OCI-LY7 (cell line): ENCODE measurements at regions not wholly inside any gene's neighbourhood (a gene's known extent, or its start where the extent isn't known, plus 50 kb on each side); places are given as distances from the start of the nearest gene placed in this dataset.

ENCODE experiments used
- BruUV-seq: library from RNA; stranded (reverse); fragments of 400-500 nt; replicated peaks from 2 replicates; lab custom pipeline; 2021; lab: Mats Ljungman, UMichigan
- CTCF ChIA-PET: fragments of 300-600 bp; sonication (Branson Sonifier 250); formaldehyde crosslinking; loops from one replicate; lab custom pipeline; 2022; ENCODE audit warnings: antibody characterized with exemption; ENCODE audit not compliant: unreplicated experiment; lab: Charles Lee
- POLR2A ChIA-PET: fragments of 300-600 bp; sonication (Branson Sonifier 250); formaldehyde crosslinking; loops from one replicate; lab custom pipeline; 2022; ENCODE audit warnings: antibody characterized with exemption; lab: Charles Lee
- DNase-seq: peaks from one replicate; pipeline ENCODE4 v3.0.0-alpha.2; 2015; ENCODE audit warnings: low spot score
- H2AFZ ChIP-seq: fragments of 200-600 bp; sonication (generic), shearing (Covaris generic); 2 replicates; pipeline ENCODE4 v1.6.1; 2014; ENCODE audit warnings: mild to moderate bottlenecking, antibody characterized with exemption, low read length, moderate library complexity
- H3K27ac ChIP-seq: fragments of 200-600 bp; sonication (generic); 2 replicates; pipeline ENCODE4 v1.5.1; 2014; ENCODE audit warnings: mixed run types, low read depth, mild to moderate bottlenecking, moderate library complexity, low read length, inconsistent platforms; ENCODE audit not compliant: poor library complexity, severe bottlenecking
- H3K36me3 ChIP-seq: fragments of 200-600 bp; sonication (generic); 2 replicates; pipeline ENCODE4 v1.6.1; 2014; ENCODE audit warnings: mild to moderate bottlenecking, antibody characterized with exemption, low read length, moderate library complexity, mixed read lengths; ENCODE audit not compliant: insufficient read depth
- H3K4me1 ChIP-seq: fragments of 200-600 bp; sonication (generic); 2 replicates; pipeline ENCODE4 v1.5.1; 2014; ENCODE audit warnings: mild to moderate bottlenecking, low read length; ENCODE audit not compliant: insufficient read depth, poor library complexity, severe bottlenecking
- H3K4me2 ChIP-seq: fragments of 200-600 bp; sonication (generic); 2 replicates; pipeline ENCODE4 v1.6.1; 2014; ENCODE audit warnings: mild to moderate bottlenecking, low read length
- H3K4me3 ChIP-seq: fragments of 200-600 bp; sonication (generic); 2 replicates; pipeline ENCODE4 v1.5.1; 2014; ENCODE audit warnings: mild to moderate bottlenecking, low read depth, low read length; ENCODE audit not compliant: poor library complexity, severe bottlenecking
- H3K79me2 ChIP-seq: fragments of 200-600 bp; sonication (generic); 2 replicates; pipeline ENCODE4 v1.6.1; 2016; ENCODE audit warnings: low read depth, mild to moderate bottlenecking, low read length, moderate library complexity, mixed read lengths; ENCODE audit not compliant: insufficient read depth
- H3K9me2 ChIP-seq: fragments of 200-600 bp; sonication (generic); 2 replicates; pipeline ENCODE4 v1.6.1; 2016; ENCODE audit warnings: mild to moderate bottlenecking, low read length, mixed read lengths; ENCODE audit not compliant: insufficient read depth
- H3K9me3 ChIP-seq: fragments of 200-600 bp; sonication (generic); 2 replicates; pipeline ENCODE4 v1.6.1; 2014; ENCODE audit warnings: mild to moderate bottlenecking, mixed run types, low read length, mixed read lengths
- H4K20me1 ChIP-seq: fragments of 200-600 bp; sonication (generic); 2 replicates; pipeline ENCODE4 v1.6.1; 2014; ENCODE audit warnings: mild to moderate bottlenecking, antibody characterized with exemption, low read length, moderate library complexity, mixed read lengths; ENCODE audit not compliant: insufficient read depth
- CTCF ChIP-seq: fragments of 200-600 bp; sonication (generic); conservative IDR thresholded peaks from 2 replicates; pipeline ENCODE4 v1.5.1; 2014; ENCODE audit warnings: mild to moderate bottlenecking, antibody characterized with exemption, low read length, moderate library complexity, mixed read lengths
- EZH2phosphoT487 ChIP-seq: fragments of 200-600 bp; sonication (generic); IDR thresholded peaks from 2 replicates; pipeline ENCODE4 v1.6.1; 2018; ENCODE audit warnings: low read depth, borderline replicate concordance, mild to moderate bottlenecking, mixed run types, antibody characterized with exemption, low read length, moderate library complexity, mixed read lengths
- intact Hi-C: fragments of 100-400 bp; cut with micrococcal nuclease; formaldehyde crosslinking; loops from one replicate; pipeline ENCODE4 v1.10.0; 2022; ENCODE audit not compliant: unreplicated experiment

- POLR2A ChIA-PET: no interaction called here
- Histone ChIP-seq H3K79me2 (no peaks in the 10 kb centered on the region), H3K36me3 (no peaks in the 10 kb centered on the region), H3K4me3 (no peak overlapping the region), H3K4me2 (no peak overlapping the region), H3K27ac (no peak overlapping the region), H2AFZ (no peak overlapping the region), H3K4me1 (no peaks in the 10 kb centered on the region), H3K9me2 (no peaks in the 10 kb centered on the region), H4K20me1 (no peaks in the 10 kb centered on the region), H3K9me3 (no peaks in the 10 kb centered on the region)
- intact Hi-C loops: no loop called here
- DNase-seq: no peak
- no peak for TF ChIP-seq CTCF
- no peak for TF ChIP-seq EZH2phosphoT487
- BruUV-seq: no TSS peak
- CTCF ChIA-PET: no interaction called here
Measured at GRCh38 chr16:59252317-59252716, 518.2 kb upstream of the GOT2 start.

DNA sequence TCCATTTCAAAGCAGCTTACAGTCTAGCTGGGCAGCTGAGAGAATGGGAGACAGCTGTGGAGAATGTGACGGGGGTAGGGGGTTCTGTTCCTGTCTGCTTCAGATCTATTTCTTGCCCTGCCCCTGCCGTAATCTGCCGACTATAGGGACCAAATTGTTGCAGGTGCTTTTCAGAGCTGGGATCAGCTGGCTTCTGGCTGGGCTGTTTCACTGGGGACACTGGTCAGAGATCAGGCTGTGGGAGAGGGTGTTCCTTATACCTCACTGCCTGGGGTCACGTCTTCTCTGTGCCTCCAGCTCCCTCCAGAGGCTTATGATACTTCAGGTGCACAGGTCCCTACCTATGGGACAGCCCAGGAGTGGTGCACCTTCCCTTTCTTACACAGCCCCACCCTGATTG lies 514.9 kb upstream of the GOT2 start:
- ChIA-PET CTCF (no interaction called here), POLR2A (interaction anchor here (0.5 kb wide), 1 partner anchor 567 kb away, joined by 3 read pairs; no protein-coding TSS in a partner anchor)
- no TSS peak for BruUV-seq
- Histone ChIP-seq H3K36me3 (no peaks in the 10 kb centered on the region), H4K20me1 (no peaks in the 10 kb centered on the region), H3K4me2 (no peak overlapping the region), H3K9me2 (no peaks in the 10 kb centered on the region), H3K9me3 (no peaks in the 10 kb centered on the region), H3K4me3 (no peak overlapping the region), H3K27ac (no peak overlapping the region), H3K4me1 (no peaks in the 10 kb centered on the region), H3K79me2 (no peaks in the 10 kb centered on the region), H2AFZ (no peak overlapping the region)
- TF ChIP-seq EZH2phosphoT487 (no peak), CTCF (no peak)
- intact Hi-C loops: no loop called here
- no peak for DNase-seq

DNA sequence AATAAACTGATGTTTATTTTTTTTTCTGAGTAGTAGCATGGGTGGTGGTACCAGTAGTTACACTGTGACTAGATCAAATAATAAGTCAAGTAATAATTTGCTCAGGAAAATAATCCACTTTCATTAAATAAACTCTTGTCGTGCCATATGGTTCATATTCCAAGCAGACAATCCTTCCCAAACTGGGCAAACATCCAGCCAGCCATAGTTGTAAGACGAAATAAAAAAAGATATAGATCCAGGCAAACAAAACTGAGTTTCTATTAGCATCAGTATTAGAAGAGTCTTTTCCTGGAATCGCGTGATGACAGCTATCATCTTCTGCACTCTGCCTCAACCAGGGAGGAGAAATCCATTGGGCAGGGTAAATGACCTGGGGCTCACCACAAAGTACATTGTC lies 508.4 kb upstream of the GOT2 start:
- H2AFZ ChIP-seq: no peak overlapping the region
- H3K9me2 ChIP-seq: no peaks in the 10 kb centered on the region
- no TSS peak for BruUV-seq
- TF ChIP-seq EZH2phosphoT487: no peak
- no peak for TF ChIP-seq CTCF
- no peaks in the 10 kb centered on the region for H3K79me2 ChIP-seq
- no peak overlapping the region for H3K4me3 ChIP-seq
- POLR2A ChIA-PET: no interaction called here
- intact Hi-C loops: no loop called here
- H3K27ac ChIP-seq: no peak overlapping the region
- H3K36me3 ChIP-seq: no peaks in the 10 kb centered on the region
- H3K4me2 ChIP-seq: no peak overlapping the region
- CTCF ChIA-PET: no interaction called here
- DNase-seq: no peak
- no peaks in the 10 kb centered on the region for H3K9me3 ChIP-seq
- no peaks in the 10 kb centered on the region for H4K20me1 ChIP-seq
- no peaks in the 10 kb centered on the region for H3K4me1 ChIP-seq
